Adrenal gland (tissue), 9 donors: ENCODE measurements at regions not wholly inside any gene's neighbourhood (a gene's known extent, or its start where the extent isn't known, plus 50 kb on each side); places are given as distances from the start of the nearest gene placed in this dataset.

Experiments used
- DNase-seq, 7 donors: peaks; one replicate each; pipeline ENCODE4 v3.0.0-alpha.2; 2019 to 2020
- H3K27ac ChIP-seq, 5 donors: fragments of 200-600 bp; sonication (generic) in 4 of 5; 1 replicate in 3 of 5; 2 replicates in 2 of 5; pipeline versions ENCODE4 v1.5.1 to v1.8.0; 2016 to 2020; ENCODE audit warnings: mild to moderate bottlenecking in 1 of 5
- H3K27me3 ChIP-seq: fragments of 200-600 bp; 2 replicates; pipeline ENCODE4 v1.8.0; 2021
- H3K36me3 ChIP-seq, 2 donors: fragments of 200-600 bp; replicated peaks in 1 of 2; 1 replicate in 1 of 2; 2 replicates in 1 of 2; pipeline versions ENCODE4 v1.5.1 to v1.8.0; 2018 to 2022
- H3K4me1 ChIP-seq, 2 donors: fragments of 200-600 bp; replicated peaks in 1 of 2; 1 replicate in 1 of 2; 2 replicates in 1 of 2; pipeline versions ENCODE4 v1.5.1 to v1.8.0; 2018 to 2021
- H3K4me3 ChIP-seq, 4 donors: fragments of 200-600 bp; sonication (generic) in 3 of 4; one replicate each; pipeline ENCODE4 v1.5.1; 2016 to 2018
- H3K9me3 ChIP-seq, 3 donors: fragments of 200-600 bp; sonication (generic) in 1 of 3; replicated peaks in 1 of 3; 1 replicate in 2 of 3; 2 replicates in 1 of 3; pipeline versions ENCODE4 v1.5.1 to v1.8.0; 2016 to 2021
- CTCF ChIP-seq, 6 experiments: fragments of 450-650 bp in 4 of 6; fragments of 200-600 bp in 2 of 6; sonication (generic) in 1 of 6; IDR thresholded peaks; 1 replicate in 5 of 6; 2 replicates in 1 of 6; pipeline versions ENCODE4 v1.5.1 to v1.8.0; 2016 to 2021; ENCODE audit warnings: antibody characterized with exemption in 6 of 6, mild to moderate bottlenecking in 2 of 6, moderate library complexity in 1 of 6
- POLR2A ChIP-seq, 2 donors: fragments of 450-650 bp; IDR thresholded peaks; one replicate each; pipeline ENCODE4 v1.6.1; 2017; ENCODE audit warnings: antibody characterized with exemption in 2 of 2, mild to moderate bottlenecking in 2 of 2, moderate library complexity in 1 of 2
- WGBS, 4 donors: extraction: QIAGEN DNeasy Blood & Tissue Kit in 2 of 4; methylation state at CpG; one replicate each; pipeline versions ENCODE4 v1.1.5 to v1.1.7; 2013 to 2017; 5-methylcytosine and 5-hydroxymethylcytosine counted together
- intact Hi-C, 2 donors: fragments of 100-400 bp; cut with DNase I; formaldehyde crosslinking; loops; one replicate each; pipeline versions ENCODE4 v1.14.1 to v1.15.0; 2022 to 2023
- donor health status: healthy with polysubstance abuse.
- donor health status: Bipolar disorder and iron deficiency.
- donor health status: DM: yes; HTN: yes; CAD: no.
- donor health status: DM: no; HTN: no; CAD: no.
- donor health status: DM: no; HTN: no; CAD: no.

- Histone ChIP-seq H3K9me3 (no peaks in the 10 kb centered on the region), H3K4me3 (no peak overlapping the region), H3K36me3 (no peaks in the 10 kb centered on the region), H3K4me1 (no peaks in the 10 kb centered on the region), H3K27me3 (no peaks in the 10 kb centered on the region), H3K27ac (no peak overlapping the region)
- no peak for TF ChIP-seq CTCF (IDR thresholded peaks at IDR 0.05)
- TF ChIP-seq POLR2A (IDR thresholded peaks at IDR 0.05), result no peak
- 49 to 67% (median 65%) methylated on average over 3 of the region's 3 CpGs for WGBS, 4 donors
- no peak for DNase-seq
- intact Hi-C loops, result no loop called here
Observed at GRCh38 chr1:232227306-232227705, 402.6 kb downstream of the SIPA1L2 start.

GRCh38 chr1:232226197-232226712 is 403.7 kb downstream of the SIPA1L2 start:
- Histone ChIP-seq H3K27me3 (no peaks in the 10 kb centered on the region), H3K27ac (no peak overlapping the region), H3K9me3 (no peaks in the 10 kb centered on the region), H3K4me1 (no peaks in the 10 kb centered on the region), H3K4me3 (no peak overlapping the region), H3K36me3 (no peaks in the 10 kb centered on the region)
- 56 to 66% (median 58%) methylated on average over 5 of the region's 5 CpGs for WGBS, 4 donors
- intact Hi-C loops, result no loop called here
- DNase-seq, result no peak
- TF ChIP-seq CTCF (IDR thresholded peaks at IDR 0.05) (no peak), POLR2A (IDR thresholded peaks at IDR 0.05) (no peak)

- intact Hi-C loops, result no loop called here
- H3K36me3 ChIP-seq, result no peaks in the 10 kb centered on the region
- H3K27ac ChIP-seq, result no peak overlapping the region
- WGBS, 4 donors, result 80 to 88% (median 87%) methylated on average over 13 of the region's 13 CpGs
- no peak overlapping the region for H3K4me3 ChIP-seq
- H3K27me3 ChIP-seq, result no peaks in the 10 kb centered on the region
- no peaks in the 10 kb centered on the region for H3K4me1 ChIP-seq
- H3K9me3 ChIP-seq, result no peaks in the 10 kb centered on the region
- TF ChIP-seq POLR2A (IDR thresholded peaks at IDR 0.05) (no peak), CTCF (IDR thresholded peaks at IDR 0.05) (no peak)
- DNase-seq, result no peak
Observed at GRCh38 chr1:232225336-232226131, 404.4 kb downstream of the SIPA1L2 start.

GRCh38 chr1:232223887-232224286 is 406.0 kb downstream of the SIPA1L2 start:
- 85 to 93% (median 91%) methylated on average over 7 of the region's 7 CpGs for WGBS, 4 donors
- no peak for DNase-seq
- no peak for TF ChIP-seq CTCF (IDR thresholded peaks at IDR 0.05)
- TF ChIP-seq POLR2A (IDR thresholded peaks at IDR 0.05), result no peak
- H3K4me1 ChIP-seq, result no peaks in the 10 kb centered on the region
- no peaks in the 10 kb centered on the region for H3K9me3 ChIP-seq
- no peak overlapping the region for H3K27ac ChIP-seq
- no peak overlapping the region for H3K4me3 ChIP-seq
- no peaks in the 10 kb centered on the region for H3K27me3 ChIP-seq
- no peaks in the 10 kb centered on the region for H3K36me3 ChIP-seq
- intact Hi-C loops, result no loop called here
